SK-N-MC (cell line): ENCODE measurements at regions not wholly inside any gene's neighbourhood (a gene's known extent, or its start where the extent isn't known, plus 50 kb on each side); places are given as distances from the start of the nearest gene placed in this dataset.

Experiments used
- DNase-seq: peaks from one replicate; pipeline ENCODE4 v3.0.0-alpha.2; 2011; ENCODE audit warnings: low read depth, low spot score
- H3K27ac ChIP-seq: fragments of 200-600 bp; sonication (generic); 2 replicates; pipeline ENCODE4 v1.5.1; 2016; ENCODE audit warnings: mixed run types
- H3K36me3 ChIP-seq: fragments of 200-600 bp; sonication (generic); 2 replicates; pipeline ENCODE4 v1.6.1; 2017; ENCODE audit warnings: antibody characterized with exemption, low read length, mixed read lengths; ENCODE audit not compliant: insufficient read depth
- H3K4me3 ChIP-seq: fragments of 200-600 bp; sonication (generic); 2 replicates; pipeline ENCODE4 v1.5.1; 2016
- H3K9ac ChIP-seq: fragments of 200-600 bp; sonication (generic); 2 replicates; pipeline ENCODE4 v1.8.0; 2017; ENCODE audit warnings: mixed run types, mixed read lengths; ENCODE audit not compliant: insufficient read length
- H3K9me3 ChIP-seq: fragments of 200-600 bp; sonication (generic); 2 replicates; pipeline ENCODE4 v1.6.1; 2017; ENCODE audit warnings: low read depth, mild to moderate bottlenecking, antibody characterized with exemption, low read length, moderate library complexity, mixed read lengths
- EZH2 ChIP-seq: fragments of 200-600 bp; sonication (generic); IDR thresholded peaks from one replicate; pipeline ENCODE4 v1.6.1; 2017; ENCODE audit warnings: antibody characterized with exemption
- FOXP2 ChIP-seq: optimal IDR thresholded peaks from 2 replicates; pipeline ENCODE3; 2011; ENCODE audit warnings: mild to moderate bottlenecking, moderate library complexity; ENCODE audit not compliant: insufficient read depth; ENCODE audit errors: extremely low read length, control extremely low read depth
- POLR2AphosphoS5 ChIP-seq: IDR thresholded peaks from 2 replicates; pipeline ENCODE4 v1.6.1; 2012; ENCODE audit warnings: mild to moderate bottlenecking, low read depth, low read length, borderline replicate concordance

GRCh38 chr1:98045767-98046641, 125.2 kb upstream of the DPYD start:
- TF ChIP-seq POLR2AphosphoS5 (no peak), EZH2 (no peak), FOXP2 (no peak)
- no peak for DNase-seq
- H3K36me3 ChIP-seq: no peaks in the 10 kb centered on the region
- H3K4me3 ChIP-seq: peak overlapping the region; percentile 75
- H3K9ac ChIP-seq: no peak overlapping the region
- no peak overlapping the region for H3K27ac ChIP-seq
- H3K9me3 ChIP-seq: no peaks in the 10 kb centered on the region

DNA sequence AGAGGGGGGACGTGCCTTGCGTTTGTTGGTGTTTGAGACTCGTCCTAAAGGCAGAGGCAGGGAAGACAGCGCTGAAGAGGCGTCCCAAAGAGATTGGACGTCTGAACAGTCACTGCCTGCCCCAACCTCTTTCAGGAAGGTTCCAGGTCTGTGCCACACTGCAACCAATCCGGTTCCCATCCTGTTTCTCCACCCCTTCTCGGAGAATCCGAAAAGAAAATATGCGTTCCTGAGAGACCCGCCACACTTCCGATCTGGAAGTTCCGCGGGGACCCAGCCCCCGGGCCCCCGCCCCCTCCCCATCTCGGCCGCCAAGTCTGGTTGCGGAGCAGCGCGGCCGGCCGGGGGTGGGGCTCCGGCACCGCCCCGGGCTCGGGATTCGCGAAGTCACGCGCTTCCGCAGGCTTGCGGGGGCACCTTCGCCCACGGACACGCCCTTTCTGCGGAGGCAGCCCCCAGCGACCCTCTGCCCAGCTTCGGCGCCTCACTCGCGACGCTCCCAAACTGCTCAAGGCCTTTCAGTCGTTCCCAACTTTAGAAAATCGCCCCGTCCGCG, 124.5 kb upstream of the DPYD start:
- no peak overlapping the region for H3K9ac ChIP-seq
- DNase-seq: no peak
- peak overlapping the region; percentile 75 for H3K4me3 ChIP-seq
- H3K9me3 ChIP-seq: no peaks in the 10 kb centered on the region
- no peak overlapping the region for H3K27ac ChIP-seq
- TF ChIP-seq EZH2: no peak
- no peak for TF ChIP-seq FOXP2
- no peak for TF ChIP-seq POLR2AphosphoS5
- no peaks in the 10 kb centered on the region for H3K36me3 ChIP-seq

DNA sequence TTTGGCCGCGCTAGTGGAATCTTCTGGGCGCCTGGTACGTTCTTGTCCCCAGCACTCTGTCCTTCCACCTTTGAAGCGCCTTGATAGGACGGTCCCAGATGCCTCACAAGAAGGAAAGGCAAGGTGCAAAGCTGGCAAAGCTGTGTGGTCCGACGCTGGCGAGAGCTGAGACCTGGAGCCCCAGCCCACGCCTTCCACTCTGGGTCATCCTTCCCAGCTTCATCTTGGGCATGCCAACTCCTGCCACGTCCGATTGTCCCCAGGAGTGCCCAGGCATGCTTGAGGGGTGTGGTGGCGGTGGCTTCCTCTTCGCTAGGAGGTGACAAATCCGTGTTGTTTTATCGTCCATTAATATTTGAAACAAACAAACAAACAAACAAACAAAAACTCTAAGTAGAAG, 123.9 kb upstream of the DPYD start:
- no peak for TF ChIP-seq FOXP2
- TF ChIP-seq POLR2AphosphoS5: no peak
- no peak for TF ChIP-seq EZH2
- H3K9ac ChIP-seq: no peak overlapping the region
- no peaks in the 10 kb centered on the region for H3K36me3 ChIP-seq
- DNase-seq: no peak
- H3K4me3 ChIP-seq: peak overlapping the region; percentile 75; the same call in 1 of the 2 replicates
- no peak overlapping the region for H3K27ac ChIP-seq
- H3K9me3 ChIP-seq: no peaks in the 10 kb centered on the region

DNA sequence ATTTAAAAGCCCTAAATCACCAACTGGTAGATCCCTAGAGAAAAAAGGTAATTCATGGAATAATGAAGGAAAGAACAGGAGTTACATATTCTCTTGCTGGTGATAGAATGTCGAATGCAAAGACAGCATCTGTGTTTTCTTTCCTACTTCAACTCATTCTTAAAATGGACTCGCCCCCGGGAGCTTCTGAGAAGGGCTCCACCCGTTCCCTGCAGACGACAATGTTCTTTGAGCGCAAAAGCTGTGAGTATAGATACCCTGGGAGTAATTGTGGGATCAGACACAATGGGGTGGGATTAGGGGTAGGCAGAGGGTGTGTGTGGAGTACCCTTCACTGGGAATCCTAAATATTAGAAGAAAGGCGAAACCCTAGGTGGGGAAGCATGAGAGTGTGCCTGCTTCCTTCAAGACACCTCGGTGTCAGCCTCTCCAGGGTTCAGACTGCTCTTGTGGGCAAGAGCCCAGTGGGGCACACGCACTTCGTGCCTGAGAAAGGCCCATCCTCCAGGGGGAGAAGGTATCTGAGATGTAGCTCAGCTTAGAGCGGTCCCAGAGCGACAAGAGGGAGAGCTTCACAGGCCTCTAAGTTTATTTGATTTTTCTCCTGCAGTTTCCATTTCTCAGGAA, 123.3 kb upstream of the DPYD start:
- no peak for DNase-seq
- Histone ChIP-seq H3K9ac (no peak overlapping the region), H3K27ac (no peak overlapping the region), H3K9me3 (no peaks in the 10 kb centered on the region), H3K4me3 (no peak overlapping the region), H3K36me3 (no peaks in the 10 kb centered on the region)
- TF ChIP-seq EZH2: no peak
- TF ChIP-seq POLR2AphosphoS5: no peak
- TF ChIP-seq FOXP2: no peak

- TF ChIP-seq EZH2: no peak
- no peak overlapping the region for H3K27ac ChIP-seq
These were observed 114.8 kb upstream of the DPYD start for GRCh38 chr1:98035602-98036002.

GRCh38 chr1:98034505-98034904, 113.7 kb upstream of the DPYD start:
- Histone ChIP-seq H3K9me3 (no peaks in the 10 kb centered on the region), H3K9ac (no peak overlapping the region), H3K27ac (no peak overlapping the region), H3K36me3 (no peaks in the 10 kb centered on the region), H3K4me3 (no peak overlapping the region)
- no peak for TF ChIP-seq POLR2AphosphoS5
- no peak for TF ChIP-seq FOXP2
- no peak for TF ChIP-seq EZH2
- DNase-seq: no peak

More at GRCh38 chr1:98035602-98036002, 114.8 kb upstream of the DPYD start:
- Histone ChIP-seq H3K9me3 (no peaks in the 10 kb centered on the region), H3K4me3 (no peak overlapping the region), H3K9ac (no peak overlapping the region), H3K36me3 (no peaks in the 10 kb centered on the region)
- no peak for DNase-seq

DNA sequence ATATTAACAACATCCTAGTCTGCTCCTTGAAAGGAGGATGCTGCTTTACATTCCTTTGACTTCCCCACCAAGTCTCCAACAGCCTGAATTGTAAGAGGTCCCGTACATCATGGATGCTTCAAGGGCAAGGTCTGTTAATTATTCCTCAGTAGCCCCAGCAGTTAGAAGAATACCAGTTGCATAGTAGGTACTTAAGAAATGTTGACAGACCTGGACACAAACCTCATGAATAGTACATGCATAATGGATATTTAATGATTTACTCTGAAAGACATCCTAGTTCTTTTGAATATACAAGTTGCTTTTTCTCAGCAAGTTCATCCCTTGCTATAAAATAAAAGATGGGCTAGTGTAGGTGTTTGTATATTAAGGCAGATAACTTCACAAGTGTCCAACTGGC, 112.1 kb upstream of the DPYD start:
- no peaks in the 10 kb centered on the region for H3K9me3 ChIP-seq
- H3K27ac ChIP-seq: no peak overlapping the region
- no peak overlapping the region for H3K9ac ChIP-seq
- H3K36me3 ChIP-seq: no peaks in the 10 kb centered on the region
- no peak for DNase-seq
- no peak for TF ChIP-seq FOXP2
- H3K4me3 ChIP-seq: no peak overlapping the region

DNA sequence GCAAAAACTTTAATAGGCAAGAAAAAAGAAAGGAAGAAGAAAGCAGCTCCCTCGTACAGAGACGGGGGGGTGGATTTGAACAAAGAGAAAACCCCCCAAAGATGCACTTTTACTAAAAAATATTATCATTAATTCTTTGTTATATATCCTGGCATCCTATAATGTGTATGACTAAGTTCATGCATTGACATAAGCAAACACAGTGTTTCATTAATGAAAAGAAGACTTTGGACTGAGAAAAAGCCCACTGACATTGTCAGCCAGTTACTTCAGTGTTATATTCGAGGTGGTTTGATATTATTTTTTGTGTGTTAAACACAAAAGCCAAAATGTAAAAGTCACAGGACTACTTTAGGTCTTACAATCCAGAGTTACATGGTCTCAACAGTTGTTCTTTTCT, 110.1 kb upstream of the DPYD start:
- Histone ChIP-seq H3K27ac (peak overlapping the region; percentile 54; the same call in 1 of the 2 replicates), H3K9ac (no peak overlapping the region), H3K36me3 (no peaks in the 10 kb centered on the region), H3K9me3 (no peaks in the 10 kb centered on the region), H3K4me3 (no peak overlapping the region)
- TF ChIP-seq FOXP2: no peak
- TF ChIP-seq EZH2: no peak
- TF ChIP-seq POLR2AphosphoS5: no peak
- DNase-seq: no peak
